Epithelial cell of esophagus (primary cell): ENCODE measurements at regions not wholly inside any gene's neighbourhood (a gene's known extent, or its start where the extent isn't known, plus 50 kb on each side); places are given as distances from the start of the nearest gene placed in this dataset.
"Not testable (repeated sequence)": the region's sequence is repeated elsewhere in the genome, so short reads cannot be mapped to it uniquely, and the experiment has no call there.

ENCODE experiments used
- DNase-seq: peaks from one replicate; pipeline ENCODE4 v3.0.0; 2010; ENCODE audit warnings: low read depth
- H3K4me3 ChIP-seq: 2 replicates; pipeline ENCODE4 v1.5.1; 2011; ENCODE audit warnings: mild to moderate bottlenecking, low read length, control low read depth
- CTCF ChIP-seq: IDR thresholded peaks from 2 replicates; pipeline ENCODE4 v1.5.1; 2011; ENCODE audit warnings: low read depth, mild to moderate bottlenecking, low read length, control low read depth, inconsistent platforms; ENCODE audit not compliant: insufficient read depth; ENCODE audit errors: missing control alignments

- no peak for DNase-seq
- no peak overlapping the region for H3K4me3 ChIP-seq
- TF ChIP-seq CTCF = no peak
Measured at GRCh38 chr3:177804032-177804431, 606.8 kb upstream of the TBL1XR1 start.

GRCh38 chr3:177804646-177805045, 607.4 kb upstream of the TBL1XR1 start:
- no peak overlapping the region for H3K4me3 ChIP-seq
- no peak for DNase-seq
- no peak for TF ChIP-seq CTCF

- H3K4me3 ChIP-seq = no peak overlapping the region
- peak; percentile 62 for DNase-seq
- no peak for TF ChIP-seq CTCF
Measured at GRCh38 chr3:177807150-177807875, 610.0 kb upstream of the TBL1XR1 start.

GRCh38 chr3:177808928-177809478, 611.7 kb upstream of the TBL1XR1 start:
- H3K4me3 ChIP-seq, DNase-seq: not testable (repeated sequence)

GRCh38 chr3:177810162-177810623, 612.9 kb upstream of the TBL1XR1 start:
- H3K4me3 ChIP-seq = no peak overlapping the region
- no peak for TF ChIP-seq CTCF
- DNase-seq = peak; percentile 93

GRCh38 chr3:177811112-177811511, 613.8 kb upstream of the TBL1XR1 start:
- no peak overlapping the region for H3K4me3 ChIP-seq
- DNase-seq = no peak
- no peak for TF ChIP-seq CTCF

- H3K4me3 ChIP-seq = no peak overlapping the region
- no peak for TF ChIP-seq CTCF
- DNase-seq = no peak
Measured at GRCh38 chr3:177811835-177812234, 614.6 kb upstream of the TBL1XR1 start.
